ENCODE measurements at regions not wholly inside any gene's neighbourhood (a gene's known extent, or its start where the extent isn't known, plus 50 kb on each side); places are given as distances from the start of the nearest gene placed in this dataset.

- no peak for DNase-seq
These were observed 234.1 kb downstream of the CPE start for GRCh38 chr4:165612936-165613335.

- DNase-seq, result no peak
These were observed 234.8 kb downstream of the CPE start for GRCh38 chr4:165613581-165613980.

- DNase-seq, result no peak
These were observed 242.1 kb downstream of the CPE start for GRCh38 chr4:165620913-165621312.

- DNase-seq, result no peak
These were observed 243.2 kb downstream of the CPE start for GRCh38 chr4:165621983-165622382.

- DNase-seq, result no peak
These were observed 246.5 kb downstream of the CPE start for GRCh38 chr4:165625281-165625680.

GRCh38 chr4:165626316-165626715 lies 246.7 kb upstream of the TLL1 start:
- no peak for DNase-seq

- DNase-seq, result no peak
These were observed 245.9 kb upstream of the TLL1 start for GRCh38 chr4:165627128-165627527.

- no peak for DNase-seq
These were observed 245.5 kb upstream of the TLL1 start for GRCh38 chr4:165627548-165627947.

GRCh38 chr4:165628572-165628971 lies 244.5 kb upstream of the TLL1 start:
- no peak for DNase-seq

GRCh38 chr4:165630671-165631070 lies 242.4 kb upstream of the TLL1 start:
- DNase-seq, result no peak

GRCh38 chr4:165631208-165631894 lies 241.7 kb upstream of the TLL1 start:
- DNase-seq, result no peak

GRCh38 chr4:165631912-165632311 lies 241.1 kb upstream of the TLL1 start:
- no peak for DNase-seq

- DNase-seq, result no peak
These were observed 238.3 kb upstream of the TLL1 start for GRCh38 chr4:165634766-165635165.

GRCh38 chr4:165635381-165635780 lies 237.7 kb upstream of the TLL1 start:
- DNase-seq, result no peak

- DNase-seq, result no peak
These were observed 237.1 kb upstream of the TLL1 start for GRCh38 chr4:165635951-165636350.

- no peak for DNase-seq
These were observed 221.1 kb upstream of the TLL1 start for GRCh38 chr4:165651901-165652300.

GRCh38 chr4:165654556-165654955 lies 218.5 kb upstream of the TLL1 start:
- no peak for DNase-seq

- DNase-seq, result no peak
These were observed 216.6 kb upstream of the TLL1 start for GRCh38 chr4:165656399-165656798.

GRCh38 chr4:165656829-165657490 lies 216.1 kb upstream of the TLL1 start:
- DNase-seq, result peak; percentile 75

GRCh38 chr4:165662341-165662740 lies 210.7 kb upstream of the TLL1 start:
- DNase-seq, result no peak

- DNase-seq, result no peak
These were observed 209.6 kb upstream of the TLL1 start for GRCh38 chr4:165663411-165663810.

- no peak for DNase-seq
These were observed 206.2 kb upstream of the TLL1 start for GRCh38 chr4:165666836-165667235.

GRCh38 chr4:165667969-165668368 lies 205.1 kb upstream of the TLL1 start:
- DNase-seq, result no peak

- no peak for DNase-seq
These were observed 204.3 kb upstream of the TLL1 start for GRCh38 chr4:165668694-165669093.

- no peak for DNase-seq
These were observed 196.0 kb upstream of the TLL1 start for GRCh38 chr4:165677081-165677480.

Data from retina (tissue), 1 donor.